ENCODE measurements at regions not wholly inside any gene's neighbourhood (a gene's known extent, or its start where the extent isn't known, plus 50 kb on each side); places are given as distances from the start of the nearest gene placed in this dataset.
"Not testable (repeated sequence)": the region's sequence is repeated elsewhere in the genome, so short reads cannot be mapped to it uniquely, and the experiment has no call there.

GRCh38 chr2:145939949-145940348 lies 1420.0 kb upstream of the ZEB2 start:
- DNase-seq (ENCODE audit: low read depth in 4 of 4, low spot score in 3 of 4) = no peak

GRCh38 chr2:145935016-145935415 lies 1415.1 kb upstream of the ZEB2 start:
- DNase-seq (ENCODE audit: low read depth in 4 of 4, low spot score in 3 of 4) = no peak

- no peak for DNase-seq (ENCODE audit: low read depth in 4 of 4, low spot score in 3 of 4)
Observed at GRCh38 chr2:145931781-145932395, 1412.0 kb upstream of the ZEB2 start.

- DNase-seq (ENCODE audit: low read depth in 4 of 4, low spot score in 3 of 4) = no peak
Observed at GRCh38 chr2:145930318-145930717, 1410.4 kb upstream of the ZEB2 start.

- DNase-seq (ENCODE audit: low read depth in 4 of 4, low spot score in 3 of 4) = no peak
Observed at GRCh38 chr2:145927131-145927950, 1407.4 kb upstream of the ZEB2 start.

- DNase-seq (ENCODE audit: low read depth in 4 of 4, low spot score in 3 of 4) = no peak
Observed at GRCh38 chr2:145925591-145925990, 1405.7 kb upstream of the ZEB2 start.

- DNase-seq (ENCODE audit: low read depth in 4 of 4, low spot score in 3 of 4) = no peak
Observed at GRCh38 chr2:145919477-145919876, 1399.6 kb upstream of the ZEB2 start.

- DNase-seq (ENCODE audit: low read depth in 4 of 4, low spot score in 3 of 4) = no peak
Observed at GRCh38 chr2:145918951-145919350, 1399.0 kb upstream of the ZEB2 start.

GRCh38 chr2:145916799-145917198 lies 1396.9 kb upstream of the ZEB2 start:
- no peak for DNase-seq (ENCODE audit: low read depth in 4 of 4, low spot score in 3 of 4)

GRCh38 chr2:145914716-145915115 lies 1394.8 kb upstream of the ZEB2 start:
- no peak for DNase-seq (ENCODE audit: low read depth in 4 of 4, low spot score in 3 of 4)

GRCh38 chr2:145910416-145910815 lies 1390.5 kb upstream of the ZEB2 start:
- no peak for DNase-seq (ENCODE audit: low read depth in 4 of 4, low spot score in 3 of 4)

- DNase-seq (ENCODE audit: low read depth in 4 of 4, low spot score in 3 of 4) = no peak
Observed at GRCh38 chr2:145909766-145910165, 1389.8 kb upstream of the ZEB2 start.

- no peak for DNase-seq (ENCODE audit: low read depth in 4 of 4, low spot score in 3 of 4)
Observed at GRCh38 chr2:145909175-145909755, 1389.3 kb upstream of the ZEB2 start.

- DNase-seq (ENCODE audit: low read depth in 4 of 4, low spot score in 3 of 4) = no peak
Observed at GRCh38 chr2:145906354-145906753, 1386.4 kb upstream of the ZEB2 start.

- no peak for DNase-seq (ENCODE audit: low read depth in 4 of 4, low spot score in 3 of 4)
Observed at GRCh38 chr2:145905371-145905770, 1385.5 kb upstream of the ZEB2 start.

- no peak for DNase-seq (ENCODE audit: low read depth in 4 of 4, low spot score in 3 of 4)
Observed at GRCh38 chr2:145897151-145897550, 1377.2 kb upstream of the ZEB2 start.

GRCh38 chr2:145887915-145888314 lies 1368.0 kb upstream of the ZEB2 start:
- no peak for DNase-seq (ENCODE audit: low read depth in 4 of 4, low spot score in 3 of 4)

GRCh38 chr2:145880997-145881396 lies 1361.1 kb upstream of the ZEB2 start:
- DNase-seq (ENCODE audit: low read depth in 4 of 4, low spot score in 3 of 4) = not testable (repeated sequence)

- DNase-seq (ENCODE audit: low read depth in 4 of 4, low spot score in 3 of 4) = no peak
Observed at GRCh38 chr2:145875016-145875415, 1355.1 kb upstream of the ZEB2 start.

GRCh38 chr2:145874466-145874865 lies 1354.5 kb upstream of the ZEB2 start:
- DNase-seq (ENCODE audit: low read depth in 4 of 4, low spot score in 3 of 4) = no peak

GRCh38 chr2:145864501-145864900 lies 1344.6 kb upstream of the ZEB2 start:
- DNase-seq (ENCODE audit: low read depth in 4 of 4, low spot score in 3 of 4) = no peak

GRCh38 chr2:145861940-145862339 lies 1342.0 kb upstream of the ZEB2 start:
- no peak for DNase-seq (ENCODE audit: low read depth in 4 of 4, low spot score in 3 of 4)
